T47D (cell line): ENCODE measurements at regions not wholly inside any gene's neighbourhood (a gene's known extent, or its start where the extent isn't known, plus 50 kb on each side); places are given as distances from the start of the nearest gene placed in this dataset.
A peak's percentile ranks its signal among the peaks of the same experiment; 100 is the strongest.
"Not testable (repeated sequence)": the region's sequence is repeated elsewhere in the genome, so short reads cannot be mapped to it uniquely, and the experiment has no call there.

Experiments used
- DNase-seq, 2 experiments: peaks; one replicate each; pipeline versions ENCODE4 v3.0.0 to v3.0.0-alpha.2; 2011 to 2012; ENCODE audit warnings: low read depth in 1 of 2, low spot score in 1 of 2
- JUND ChIP-seq: IDR thresholded peaks from 2 replicates; pipeline ENCODE4 v1.6.1; 2012; ENCODE audit warnings: low read depth
- in situ Hi-C: cut with HindIII; loops from 2 replicates; pipeline ENCODE4 v1.10.0; 2016; ENCODE audit warnings: low sequenced_read_pairs, low pct_unique_long_range_greater_than_20kb

DNA sequence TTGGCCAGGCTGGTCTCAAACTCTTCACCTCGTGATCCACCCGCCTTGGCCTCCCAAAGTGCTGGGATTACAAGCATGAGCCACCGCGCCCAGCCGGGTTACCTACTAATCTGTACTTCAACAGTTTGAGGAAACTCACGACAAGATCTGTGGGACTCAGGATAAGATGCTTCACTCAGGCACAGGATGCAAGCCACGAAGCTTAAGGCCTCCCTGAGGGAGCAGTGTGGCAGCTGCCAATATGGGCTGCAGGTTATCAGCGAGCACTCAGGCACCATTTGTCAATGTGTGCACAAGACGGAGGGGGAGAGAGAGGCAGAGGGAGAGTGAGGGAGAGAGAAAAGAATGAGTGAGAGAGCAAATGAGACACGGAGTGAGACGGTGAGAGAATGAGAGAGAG lies 173.6 kb upstream of the RAB6C start:
- no peak for TF ChIP-seq JUND
- in situ Hi-C loops: no loop called here
- DNase-seq: no peak

DNA sequence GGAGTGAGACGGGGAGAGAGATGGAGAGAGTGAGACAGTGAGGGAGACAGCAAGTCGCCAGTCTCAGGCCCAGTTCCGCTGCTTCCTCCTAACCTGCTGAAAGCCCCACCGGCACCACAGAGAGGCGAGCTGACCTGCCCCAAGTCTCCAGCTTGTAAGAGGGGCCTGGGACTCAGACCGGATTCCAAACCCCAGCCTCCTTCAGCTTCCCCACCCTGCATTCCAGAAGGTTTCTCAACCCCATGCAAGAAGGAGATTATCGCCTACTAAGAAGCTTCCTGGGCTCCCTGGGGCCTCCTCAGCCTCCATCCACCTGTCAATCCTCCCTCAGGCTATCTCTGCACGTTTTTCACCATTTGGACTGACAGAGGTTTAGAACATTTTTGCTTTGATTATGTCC lies 173.1 kb upstream of the RAB6C start:
- in situ Hi-C loops: no loop called here
- no peak for TF ChIP-seq JUND
- DNase-seq: no peak

DNA sequence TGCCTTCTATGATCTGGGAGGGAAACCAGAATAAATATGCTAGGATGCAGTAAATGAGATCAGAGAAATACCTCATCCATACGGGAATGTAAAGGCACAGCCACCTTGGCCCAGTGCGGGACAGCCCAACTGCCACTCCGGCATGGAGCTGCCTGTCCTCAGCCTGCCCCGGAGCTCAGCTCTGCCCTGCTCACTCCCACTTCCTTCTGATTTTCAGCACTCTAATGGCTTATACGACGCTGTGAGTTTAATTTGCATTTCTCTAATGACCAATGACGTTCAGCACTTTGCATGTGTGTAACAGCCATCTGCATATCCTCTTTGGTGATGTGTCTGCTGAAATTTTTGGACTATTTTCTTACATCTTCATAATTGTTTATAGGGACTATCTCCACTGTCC lies 172.5 kb upstream of the RAB6C start:
- TF ChIP-seq JUND: no peak
- in situ Hi-C loops: no loop called here
- no peak for DNase-seq

DNA sequence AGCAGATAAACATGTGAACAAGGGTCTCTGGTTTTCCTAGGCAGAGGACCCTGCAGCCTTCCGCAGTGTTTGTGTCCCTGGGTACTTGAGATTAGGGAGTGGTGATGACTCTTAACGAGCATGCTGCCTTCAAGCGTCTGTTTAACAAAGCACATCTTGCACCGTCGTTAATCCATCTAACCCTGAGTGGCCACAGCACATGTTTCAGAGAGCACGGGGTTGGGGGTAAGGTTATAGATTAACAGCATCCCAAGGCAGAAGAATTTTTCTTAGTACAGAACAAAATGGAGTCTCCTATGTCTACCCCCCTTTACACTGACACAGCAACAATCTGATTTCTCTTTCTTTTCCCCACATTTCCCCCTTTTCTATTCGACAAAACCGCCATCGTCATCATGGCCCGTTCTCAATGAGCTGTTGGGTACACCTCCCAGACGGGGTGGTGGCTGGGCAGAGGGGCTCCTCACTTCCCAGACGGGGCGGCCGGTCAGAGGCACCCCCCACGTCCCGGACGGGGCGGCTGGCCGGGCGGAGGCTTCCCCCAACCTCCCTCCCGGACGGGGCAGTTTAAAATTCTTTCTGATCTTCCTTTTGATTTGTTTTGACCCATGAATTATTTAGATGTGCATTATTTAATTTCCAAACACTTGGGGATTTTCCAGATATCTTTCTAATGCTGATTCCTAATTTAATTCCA lies 171.7 kb upstream of the RAB6C start:
- DNase-seq, in situ Hi-C loops: not testable (repeated sequence)

DNA sequence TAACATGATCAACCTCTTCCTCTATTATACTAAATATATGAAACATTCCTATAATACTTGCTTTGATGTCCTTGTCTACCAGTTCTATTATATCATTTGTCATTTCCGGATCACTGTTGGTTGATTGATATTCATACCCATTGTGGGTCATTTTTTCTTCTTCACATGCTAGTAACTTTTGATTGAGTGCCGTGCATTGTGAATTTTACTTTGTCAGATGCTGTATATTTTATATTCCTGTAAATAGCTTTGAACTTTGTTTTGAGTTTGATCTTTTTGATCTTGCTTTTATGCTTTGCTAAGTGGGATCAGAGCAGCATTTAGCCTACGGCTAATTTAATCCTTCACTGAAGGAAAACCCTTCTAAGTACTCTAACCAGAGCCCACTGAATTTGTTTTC lies 168.9 kb upstream of the RAB6C start:
- in situ Hi-C loops: no loop called here
- DNase-seq: no peak
- no peak for TF ChIP-seq JUND

DNA sequence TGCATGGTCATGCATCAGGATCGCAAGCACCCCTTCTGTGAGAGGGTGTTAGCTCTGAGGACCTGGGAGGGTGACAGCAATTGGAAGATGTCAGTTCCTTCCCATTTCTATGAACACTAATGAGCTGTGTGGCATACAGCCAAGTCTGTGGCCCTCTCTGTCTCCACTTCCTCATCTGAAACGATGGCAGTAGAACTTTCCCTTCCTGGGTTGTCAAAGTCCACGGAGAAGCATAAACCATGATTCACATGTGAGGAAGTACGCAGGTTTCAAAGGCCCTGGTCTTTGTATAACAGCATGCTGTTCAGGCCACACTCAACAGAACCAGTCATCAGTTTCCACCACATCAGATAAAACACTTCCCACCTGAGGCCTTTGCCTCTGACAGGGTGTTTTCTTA lies 167.4 kb upstream of the RAB6C start:
- TF ChIP-seq JUND: no peak
- in situ Hi-C loops: no loop called here
- DNase-seq: no peak

DNA sequence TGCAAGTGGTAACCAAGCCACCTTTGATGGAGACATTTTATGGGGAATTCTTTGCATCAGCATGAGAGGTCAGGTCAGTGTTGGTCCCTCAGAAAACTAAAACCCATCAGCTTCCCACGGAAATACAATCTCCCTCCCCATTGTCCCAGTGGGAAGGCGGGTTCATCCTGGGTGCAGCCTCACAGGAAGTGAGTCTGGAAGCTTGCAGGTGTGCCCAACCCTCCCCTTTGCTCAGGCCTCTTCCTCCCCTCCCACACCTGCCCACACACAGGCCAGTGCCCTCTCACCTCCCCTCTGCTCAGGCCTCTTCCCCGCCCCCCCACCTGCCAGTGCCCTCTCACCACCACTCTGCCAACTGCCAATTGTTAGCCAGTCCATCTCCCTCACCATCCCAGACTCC lies 166.8 kb upstream of the RAB6C start:
- in situ Hi-C loops: no loop called here
- no peak for DNase-seq
- no peak for TF ChIP-seq JUND

DNA sequence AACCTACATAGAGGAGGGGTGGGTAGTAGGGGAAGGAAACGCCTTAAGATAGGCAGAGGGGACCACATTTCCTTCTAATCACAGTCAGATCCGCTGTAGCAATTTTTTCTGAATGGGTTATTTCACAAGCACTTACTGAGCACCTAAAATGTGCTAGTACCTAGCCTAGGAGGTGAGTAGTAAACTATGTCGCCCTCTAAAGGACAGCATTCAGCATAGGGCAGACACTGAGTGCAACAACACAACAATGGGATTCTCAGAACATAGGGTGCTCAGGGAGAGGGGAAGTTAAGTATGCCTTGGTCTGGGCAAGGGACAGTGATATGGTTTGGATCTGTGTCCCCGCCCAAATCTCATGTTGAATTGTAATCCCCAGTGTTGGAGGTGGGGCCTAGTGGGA lies 166.1 kb upstream of the RAB6C start:
- DNase-seq: peak; percentile 20 to 30
- in situ Hi-C loops: no loop called here
- TF ChIP-seq JUND: no peak

DNA sequence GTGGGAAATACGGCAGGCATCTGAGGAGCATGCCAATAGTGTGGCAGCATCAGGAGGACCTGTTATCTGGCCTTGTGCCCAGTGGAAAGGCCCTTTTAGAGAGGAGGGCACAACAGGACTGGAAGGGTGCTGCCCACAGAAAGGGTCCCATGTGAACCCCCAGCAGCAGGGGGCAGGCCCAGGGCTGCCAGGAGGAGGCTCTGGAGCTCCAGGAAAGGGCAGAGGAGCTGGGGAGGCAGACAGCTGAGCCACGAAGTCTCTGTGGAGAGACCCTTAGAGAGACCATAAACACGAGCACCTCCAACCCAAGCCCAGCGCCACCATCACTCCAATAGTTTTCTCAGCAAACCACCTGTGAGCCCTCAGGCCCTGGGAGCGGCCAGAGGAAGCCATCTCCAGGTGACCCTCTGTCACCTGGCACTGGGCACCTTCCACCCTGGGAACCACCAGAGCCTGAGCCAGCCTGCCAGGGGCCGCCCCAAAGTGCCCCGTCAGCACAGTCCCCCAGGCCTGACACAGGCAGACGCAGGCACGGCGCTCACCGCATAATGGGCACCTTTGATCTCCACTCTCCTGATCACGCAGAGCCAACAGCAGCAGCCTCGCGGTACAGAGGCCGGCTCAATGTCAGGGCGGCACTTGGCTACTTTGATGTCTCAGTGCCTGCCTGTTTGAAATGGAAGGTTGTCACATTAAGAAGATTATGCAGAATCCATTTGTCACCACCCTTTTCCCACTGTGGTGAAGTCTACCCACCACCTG lies 162.5 kb upstream of the RAB6C start:
- in situ Hi-C loops: no loop called here
- TF ChIP-seq JUND: no peak
- no peak for DNase-seq

DNA sequence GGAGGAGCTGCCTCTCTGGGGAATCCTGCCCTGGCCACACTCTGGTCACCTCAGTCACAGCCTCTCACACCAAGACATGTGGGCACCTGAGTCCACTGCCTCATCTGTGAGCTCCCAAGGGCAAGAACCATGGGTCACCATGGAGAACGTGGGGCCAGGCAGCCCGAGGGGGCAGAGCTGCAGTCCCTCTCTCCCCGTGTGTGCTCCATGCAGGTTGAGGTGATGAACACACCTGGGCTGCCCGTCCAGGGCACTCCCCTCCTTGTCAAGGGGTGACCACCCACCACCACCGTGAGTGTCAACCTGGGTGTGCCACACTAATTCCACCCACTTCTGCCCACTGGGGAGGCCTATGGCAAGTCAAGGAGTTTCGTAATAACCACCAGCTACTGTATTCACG lies 159.6 kb upstream of the RAB6C start:
- DNase-seq: no peak
- in situ Hi-C loops: no loop called here

DNA sequence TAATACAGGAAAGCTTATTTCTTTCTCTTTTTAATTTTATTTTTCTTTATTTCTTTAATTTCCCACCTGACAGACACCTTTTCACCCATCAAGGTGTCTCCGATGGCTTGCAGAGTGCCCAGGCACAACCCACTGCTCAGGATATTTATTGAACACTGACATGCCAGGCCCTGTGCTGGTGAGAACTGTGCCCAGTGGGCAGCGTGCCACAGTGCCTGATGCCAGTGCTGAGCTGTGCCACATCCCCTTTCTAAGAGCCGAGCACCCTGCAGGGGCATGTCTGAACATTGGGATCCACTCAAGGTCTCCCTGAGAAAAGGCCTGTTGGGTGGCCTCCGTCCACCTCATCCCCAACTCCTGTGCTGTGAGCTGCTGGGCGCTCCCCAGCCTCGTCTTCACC lies 158.6 kb upstream of the RAB6C start:
- DNase-seq: no peak
- no peak for TF ChIP-seq JUND
- in situ Hi-C loops: no loop called here

More for the DNA sequence above, 159.6 kb upstream of the RAB6C start:
- TF ChIP-seq JUND: no peak

DNA sequence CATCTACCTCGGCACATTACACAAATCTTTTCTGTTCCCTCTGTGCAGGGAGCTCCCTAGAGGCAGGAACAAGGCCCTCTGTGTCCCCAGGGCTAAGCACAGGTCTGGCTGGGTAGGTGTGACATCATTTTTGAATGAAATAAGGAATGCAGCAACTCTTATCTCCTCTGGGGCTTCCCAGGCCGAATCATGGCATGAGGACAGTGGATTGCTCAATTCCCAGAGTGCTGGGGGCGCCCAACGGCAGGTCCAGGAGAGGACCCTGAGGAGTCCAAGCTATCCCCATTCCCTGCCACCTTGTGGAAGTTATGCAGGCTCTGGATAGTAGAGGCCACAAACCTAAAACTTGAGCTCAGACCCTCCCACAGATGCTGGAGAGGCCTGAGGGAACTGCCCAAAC lies 158.0 kb upstream of the RAB6C start:
- in situ Hi-C loops: no loop called here
- no peak for DNase-seq
- no peak for TF ChIP-seq JUND

DNA sequence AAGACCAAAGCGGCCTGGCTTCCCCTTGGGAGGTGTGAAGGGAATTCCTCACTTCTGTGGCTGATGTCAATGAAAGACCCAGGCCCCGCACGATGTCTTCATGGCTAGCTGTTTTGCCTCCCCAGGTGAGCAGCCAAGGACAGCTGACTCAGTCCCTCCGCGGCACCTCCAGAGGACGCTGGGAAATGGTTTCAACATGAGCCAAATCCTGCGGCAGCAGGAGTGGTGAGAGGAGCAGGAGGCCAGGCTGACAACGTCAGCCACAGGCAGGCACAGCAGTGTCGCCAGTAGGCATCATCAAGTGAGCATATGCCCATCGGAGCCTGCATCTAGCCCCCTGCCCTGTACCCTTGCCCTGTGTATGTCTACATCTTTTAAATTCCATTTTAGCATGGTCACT lies 156.4 kb upstream of the RAB6C start:
- in situ Hi-C loops: no loop called here
- DNase-seq: no peak
- no peak for TF ChIP-seq JUND
